Hepatocyte (in vitro differentiated cells): ENCODE measurements at regions not wholly inside any gene's neighbourhood (a gene's known extent, or its start where the extent isn't known, plus 50 kb on each side); places are given as distances from the start of the nearest gene placed in this dataset.

Experiments used
- DNase-seq: peaks from one replicate; pipeline ENCODE4 v3.0.0-alpha.2; 2016; ENCODE audit warnings: low spot score
- H2AFZ ChIP-seq: fragments of 200-600 bp; sonication (generic); 2 replicates; pipeline ENCODE4 v1.6.0; 2016; ENCODE audit warnings: antibody characterized with exemption, mild to moderate bottlenecking
- H3K27ac ChIP-seq: fragments of 200-600 bp; sonication (generic); 2 replicates; pipeline ENCODE4 v1.5.1; 2016; ENCODE audit warnings: mild to moderate bottlenecking
- H3K27me3 ChIP-seq: fragments of 200-600 bp; sonication (generic); 2 replicates; pipeline ENCODE4 v1.6.1; 2016
- H3K36me3 ChIP-seq: fragments of 200-600 bp; sonication (generic); replicated peaks from 2 replicates; pipeline ENCODE4 v1.5.1; 2016; ENCODE audit warnings: low read depth; ENCODE audit not compliant: insufficient read depth
- H3K4me1 ChIP-seq: fragments of 200-600 bp; sonication (generic); 2 replicates; pipeline ENCODE4 v1.5.1; 2016; ENCODE audit warnings: mild to moderate bottlenecking, moderate library complexity; ENCODE audit not compliant: insufficient read depth
- H3K4me2 ChIP-seq: fragments of 200-600 bp; sonication (generic); 2 replicates; pipeline ENCODE4 v1.6.0; 2016
- H3K4me3 ChIP-seq: fragments of 200-600 bp; sonication (generic); 2 replicates; pipeline ENCODE4 v1.5.1; 2016; ENCODE audit warnings: mild to moderate bottlenecking
- H3K79me2 ChIP-seq: fragments of 200-600 bp; sonication (generic); 2 replicates; pipeline ENCODE4 v1.6.0; 2017; ENCODE audit warnings: mild to moderate bottlenecking
- H3K9me2 ChIP-seq: fragments of 200-600 bp; sonication (generic); replicated peaks from 2 replicates; pipeline ENCODE4 v1.6.0; 2017; ENCODE audit warnings: mild to moderate bottlenecking; ENCODE audit not compliant: insufficient read depth
- H3K9me3 ChIP-seq: fragments of 200-600 bp; sonication (generic); 2 replicates; pipeline ENCODE4 v1.5.1; 2016; ENCODE audit warnings: low read depth, mild to moderate bottlenecking
- H4K20me1 ChIP-seq: fragments of 200-600 bp; sonication (generic); 2 replicates; pipeline ENCODE4 v1.6.0; 2016; ENCODE audit warnings: mild to moderate bottlenecking; ENCODE audit not compliant: insufficient read depth, poor library complexity, severe bottlenecking
- EZH2 ChIP-seq: fragments of 200-600 bp; sonication (generic); IDR thresholded peaks from 2 replicates; pipeline ENCODE4 v1.6.1; 2016; ENCODE audit warnings: antibody characterized with exemption, mild to moderate bottlenecking, borderline replicate concordance
- EZH2phosphoT487 ChIP-seq: fragments of 200-600 bp; sonication (generic); IDR thresholded peaks from one replicate; pipeline ENCODE4 v1.6.1; 2018; ENCODE audit warnings: antibody characterized with exemption, mild to moderate bottlenecking, low read depth, moderate library complexity; ENCODE audit not compliant: unreplicated experiment, severe bottlenecking
- whole genome bisulfite sequencing: methylation state at CpG from one replicate; pipeline ENCODE4 v1.1.6; 2016; ENCODE audit warnings: low lambda C conversion rate; ENCODE audit errors: missing lambda C conversion rate; 5-methylcytosine and 5-hydroxymethylcytosine counted together
- TF ChIP-seq, protein P1 (sequence below): fragments of 200-600 bp; sonication (generic); IDR thresholded peaks from 2 replicates; pipeline ENCODE4 v1.5.1; 2016; ENCODE audit warnings: antibody characterized with exemption, mild to moderate bottlenecking; ENCODE audit not compliant: poor library complexity

DNA sequence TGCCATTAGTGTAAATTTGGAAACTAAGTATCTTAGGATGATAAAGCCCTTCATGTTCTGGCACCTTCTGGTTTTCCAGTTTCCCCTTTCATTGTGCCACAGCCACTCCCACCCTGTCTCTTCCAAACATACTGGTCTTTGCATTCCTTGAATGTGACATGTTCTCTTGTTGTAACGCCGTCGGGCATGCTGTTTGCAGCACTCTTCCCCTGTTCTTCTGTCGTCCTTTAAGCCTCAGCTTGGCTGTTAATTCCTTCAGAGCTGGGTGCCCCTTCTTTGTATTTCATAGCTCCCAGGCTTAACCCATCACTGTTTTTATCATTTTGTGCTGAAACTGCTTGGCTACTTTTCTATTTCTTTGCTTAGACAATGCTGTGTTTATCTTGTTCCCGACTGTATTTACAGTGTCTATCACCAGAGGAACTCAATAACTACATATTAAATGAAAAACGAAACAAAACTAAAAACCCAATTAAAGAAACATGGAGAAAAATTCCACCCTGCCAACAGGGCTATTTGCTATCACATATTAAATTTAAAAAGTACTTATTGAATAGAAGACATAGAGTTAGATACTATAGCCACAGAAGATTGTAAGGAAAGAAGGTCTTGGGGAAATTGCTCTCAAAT is 95.4 kb upstream of the KCNAB1 start:
- H3K4me1 ChIP-seq, result no peaks in the 10 kb centered on the region
- peak overlapping the region; percentile 28 for H2AFZ ChIP-seq
- H3K4me2 ChIP-seq, result peak overlapping the region; percentile 70
- peak overlapping the region; percentile 8 for H3K4me3 ChIP-seq
- H3K9me2 ChIP-seq, result no peaks in the 10 kb centered on the region
- no peak overlapping the region for H3K27ac ChIP-seq
- H3K36me3 ChIP-seq, result no peaks in the 10 kb centered on the region
- no peaks in the 10 kb centered on the region for H3K27me3 ChIP-seq
- TF ChIP-seq EZH2phosphoT487 (no peak), EZH2 (no peak)
- TF ChIP-seq, protein P1, sequence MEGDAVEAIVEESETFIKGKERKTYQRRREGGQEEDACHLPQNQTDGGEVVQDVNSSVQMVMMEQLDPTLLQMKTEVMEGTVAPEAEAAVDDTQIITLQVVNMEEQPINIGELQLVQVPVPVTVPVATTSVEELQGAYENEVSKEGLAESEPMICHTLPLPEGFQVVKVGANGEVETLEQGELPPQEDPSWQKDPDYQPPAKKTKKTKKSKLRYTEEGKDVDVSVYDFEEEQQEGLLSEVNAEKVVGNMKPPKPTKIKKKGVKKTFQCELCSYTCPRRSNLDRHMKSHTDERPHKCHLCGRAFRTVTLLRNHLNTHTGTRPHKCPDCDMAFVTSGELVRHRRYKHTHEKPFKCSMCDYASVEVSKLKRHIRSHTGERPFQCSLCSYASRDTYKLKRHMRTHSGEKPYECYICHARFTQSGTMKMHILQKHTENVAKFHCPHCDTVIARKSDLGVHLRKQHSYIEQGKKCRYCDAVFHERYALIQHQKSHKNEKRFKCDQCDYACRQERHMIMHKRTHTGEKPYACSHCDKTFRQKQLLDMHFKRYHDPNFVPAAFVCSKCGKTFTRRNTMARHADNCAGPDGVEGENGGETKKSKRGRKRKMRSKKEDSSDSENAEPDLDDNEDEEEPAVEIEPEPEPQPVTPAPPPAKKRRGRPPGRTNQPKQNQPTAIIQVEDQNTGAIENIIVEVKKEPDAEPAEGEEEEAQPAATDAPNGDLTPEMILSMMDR, result no peak
- no peak for DNase-seq
- 18% methylated on average over 6 of the region's 6 CpGs for WGBS
- no peaks in the 10 kb centered on the region for H3K9me3 ChIP-seq
- no peaks in the 10 kb centered on the region for H3K79me2 ChIP-seq
- H4K20me1 ChIP-seq, result no peaks in the 10 kb centered on the region

DNA sequence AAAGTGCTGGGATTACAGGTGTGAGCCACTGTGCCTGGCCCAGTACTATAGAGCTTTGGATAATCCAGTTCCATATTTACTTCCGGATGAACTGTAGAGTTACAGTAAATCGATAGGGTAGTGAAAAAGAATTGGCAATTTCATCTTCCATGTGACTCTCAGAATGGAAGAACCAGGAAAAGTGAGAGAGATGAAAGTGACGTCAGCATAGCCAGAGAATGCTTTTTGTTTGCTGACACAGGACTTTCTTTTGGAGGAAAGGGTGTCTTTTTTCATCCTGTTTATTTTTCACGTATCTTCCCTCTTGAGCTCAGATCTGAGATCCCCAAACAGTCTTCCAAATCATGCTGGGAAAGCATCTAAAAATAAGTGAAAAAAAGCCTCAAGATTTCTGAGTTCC is 91.2 kb upstream of the KCNAB1 start:
- Histone ChIP-seq H3K4me3 (no peak overlapping the region), H3K4me2 (no peak overlapping the region), H3K27ac (no peak overlapping the region), H3K36me3 (no peaks in the 10 kb centered on the region), H3K79me2 (no peaks in the 10 kb centered on the region), H3K27me3 (no peaks in the 10 kb centered on the region), H2AFZ (no peak overlapping the region), H3K9me3 (no peaks in the 10 kb centered on the region), H3K4me1 (no peaks in the 10 kb centered on the region), H4K20me1 (no peaks in the 10 kb centered on the region), H3K9me2 (no peaks in the 10 kb centered on the region)
- TF ChIP-seq, protein P1, result no peak
- TF ChIP-seq EZH2 (no peak), EZH2phosphoT487 (no peak)
- 84% methylated on average over 4 of the region's 4 CpGs for WGBS
- DNase-seq, result no peak

- Histone ChIP-seq H3K27me3 (no peaks in the 10 kb centered on the region), H3K79me2 (no peaks in the 10 kb centered on the region), H3K4me2 (no peak overlapping the region), H3K36me3 (no peaks in the 10 kb centered on the region), H3K4me3 (no peak overlapping the region), H3K27ac (no peak overlapping the region), H2AFZ (no peak overlapping the region), H3K9me3 (no peaks in the 10 kb centered on the region), H4K20me1 (no peaks in the 10 kb centered on the region), H3K9me2 (no peaks in the 10 kb centered on the region), H3K4me1 (no peaks in the 10 kb centered on the region)
- no peak for DNase-seq
- 71% methylated on average over 4 of the region's 4 CpGs for WGBS
- no peak for TF ChIP-seq EZH2
- TF ChIP-seq EZH2phosphoT487, result no peak
- TF ChIP-seq, protein P1, result no peak
Observed at GRCh38 chr3:156030723-156031122, 89.7 kb upstream of the KCNAB1 start.

DNA sequence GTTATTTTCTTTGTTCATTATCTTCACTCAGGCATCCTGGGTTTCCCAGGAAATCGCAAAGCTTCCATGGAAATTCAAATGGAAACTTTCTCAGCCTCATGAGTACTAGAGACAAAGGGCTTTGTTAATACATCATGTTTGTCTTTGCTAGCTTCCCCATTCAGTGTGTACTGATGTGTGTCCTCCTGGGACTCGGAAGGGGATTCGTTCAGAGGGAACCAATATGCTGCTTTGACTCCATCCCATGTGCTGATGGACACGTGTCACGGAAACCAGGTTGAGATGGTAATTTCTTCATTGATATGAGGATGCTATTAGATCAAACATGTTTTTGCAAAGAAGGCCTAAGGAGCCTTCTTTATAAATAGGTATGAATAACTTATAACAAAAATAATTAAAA is 87.0 kb upstream of the KCNAB1 start:
- H3K79me2 ChIP-seq, result no peaks in the 10 kb centered on the region
- H3K27ac ChIP-seq, result no peak overlapping the region
- H3K9me3 ChIP-seq, result no peaks in the 10 kb centered on the region
- H3K9me2 ChIP-seq, result no peaks in the 10 kb centered on the region
- no peak for TF ChIP-seq EZH2
- TF ChIP-seq, protein P1, result no peak
- no peak overlapping the region for H2AFZ ChIP-seq
- no peak overlapping the region for H3K4me2 ChIP-seq
- 90% methylated on average over 5 of the region's 5 CpGs for WGBS
- no peaks in the 10 kb centered on the region for H4K20me1 ChIP-seq
- DNase-seq, result no peak
- H3K4me3 ChIP-seq, result no peak overlapping the region
- H3K36me3 ChIP-seq, result no peaks in the 10 kb centered on the region
- no peaks in the 10 kb centered on the region for H3K4me1 ChIP-seq
- no peaks in the 10 kb centered on the region for H3K27me3 ChIP-seq
